Astrocyte (in vitro differentiated cells and primary cell): ENCODE measurements at regions not wholly inside any gene's neighbourhood (a gene's known extent, or its start where the extent isn't known, plus 50 kb on each side); places are given as distances from the start of the nearest gene placed in this dataset.

Source experiments
- DNase-seq: peaks from one replicate; pipeline ENCODE4 v3.0.0-alpha.2; 2010; ENCODE audit warnings: low read depth
- FAIRE-seq: peaks from 2 replicates; lab custom pipeline; 2011; peaks lifted over from hg19 to GRCh38; lab: Jason Lieb, UNC
- H2AFZ ChIP-seq: 2 replicates; pipeline ENCODE4 v1.6.0; 2012; ENCODE audit warnings: low read depth, low read length, inconsistent platforms
- H3K27ac ChIP-seq: 2 replicates; pipeline ENCODE4 v1.5.1; 2011; ENCODE audit warnings: low read depth, low read length, inconsistent platforms
- H3K27me3 ChIP-seq: 2 replicates; pipeline ENCODE4 v1.6.0; 2011; ENCODE audit warnings: low read length, inconsistent platforms; ENCODE audit not compliant: insufficient read depth
- H3K36me3 ChIP-seq: 2 replicates; pipeline ENCODE4 v1.5.1; 2011; ENCODE audit warnings: low read length, inconsistent platforms; ENCODE audit not compliant: insufficient read depth
- H3K4me1 ChIP-seq: 2 replicates; pipeline ENCODE4 v1.5.1; 2011; ENCODE audit warnings: low read length, inconsistent platforms; ENCODE audit not compliant: insufficient read depth
- H3K4me2 ChIP-seq: 2 replicates; pipeline ENCODE4 v1.6.0; 2012; ENCODE audit warnings: low read length, inconsistent platforms
- H3K4me3 ChIP-seq: 2 replicates; pipeline ENCODE4 v1.5.1; 2011; ENCODE audit warnings: low read depth, mild to moderate bottlenecking, low read length, inconsistent platforms; ENCODE audit not compliant: insufficient read depth
- H3K79me2 ChIP-seq: 2 replicates; pipeline ENCODE4 v1.6.0; 2012; ENCODE audit warnings: mild to moderate bottlenecking, low read length, inconsistent platforms; ENCODE audit not compliant: insufficient read depth
- H3K9ac ChIP-seq: 2 replicates; pipeline ENCODE4 v1.6.0; 2012; ENCODE audit warnings: mild to moderate bottlenecking, low read length, inconsistent platforms
- H3K9me3 ChIP-seq: 2 replicates; pipeline ENCODE4 v1.5.1; 2012; ENCODE audit warnings: low read depth, mild to moderate bottlenecking, low read length, inconsistent platforms; ENCODE audit not compliant: insufficient read depth
- H4K20me1 ChIP-seq: 2 replicates; pipeline ENCODE4 v1.6.0; 2012; ENCODE audit warnings: low read length, inconsistent platforms; ENCODE audit not compliant: insufficient read depth
- H3K27ac Mint-ChIP-seq: one replicate; pipeline ENCODE4 v1.8.0; 2021; ENCODE audit warnings: mild to moderate bottlenecking, mixed read lengths; ENCODE audit not compliant: unreplicated experiment
- H3K27me3 Mint-ChIP-seq: one replicate; pipeline ENCODE4 v1.8.0; 2021; ENCODE audit warnings: low read depth, mixed read lengths; ENCODE audit not compliant: unreplicated experiment
- H3K36me3 Mint-ChIP-seq: one replicate; pipeline ENCODE4 v1.8.0; 2021; ENCODE audit warnings: low read depth, mixed read lengths; ENCODE audit not compliant: unreplicated experiment
- H3K4me1 Mint-ChIP-seq: one replicate; pipeline ENCODE4 v1.8.0; 2021; ENCODE audit warnings: low read depth, mixed read lengths; ENCODE audit not compliant: unreplicated experiment
- H3K4me3 Mint-ChIP-seq: one replicate; pipeline ENCODE4 v1.8.0; 2021; ENCODE audit warnings: mild to moderate bottlenecking, moderate library complexity, mixed read lengths; ENCODE audit not compliant: unreplicated experiment
- H3K9me3 Mint-ChIP-seq: one replicate; pipeline ENCODE4 v1.8.0; 2021; ENCODE audit warnings: mild to moderate bottlenecking, mixed read lengths; ENCODE audit not compliant: unreplicated experiment
- EZH2 ChIP-seq: IDR thresholded peaks from 2 replicates; pipeline ENCODE4 v1.6.1; 2012; ENCODE audit warnings: mild to moderate bottlenecking, low read length, inconsistent platforms; ENCODE audit not compliant: insufficient read depth
- TF ChIP-seq, protein P1 (sequence below): IDR thresholded peaks from 2 replicates; pipeline ENCODE4 v1.5.1; 2011; ENCODE audit warnings: low read depth, mild to moderate bottlenecking, inconsistent platforms, low read length, moderate library complexity; ENCODE audit not compliant: insufficient read depth

DNA sequence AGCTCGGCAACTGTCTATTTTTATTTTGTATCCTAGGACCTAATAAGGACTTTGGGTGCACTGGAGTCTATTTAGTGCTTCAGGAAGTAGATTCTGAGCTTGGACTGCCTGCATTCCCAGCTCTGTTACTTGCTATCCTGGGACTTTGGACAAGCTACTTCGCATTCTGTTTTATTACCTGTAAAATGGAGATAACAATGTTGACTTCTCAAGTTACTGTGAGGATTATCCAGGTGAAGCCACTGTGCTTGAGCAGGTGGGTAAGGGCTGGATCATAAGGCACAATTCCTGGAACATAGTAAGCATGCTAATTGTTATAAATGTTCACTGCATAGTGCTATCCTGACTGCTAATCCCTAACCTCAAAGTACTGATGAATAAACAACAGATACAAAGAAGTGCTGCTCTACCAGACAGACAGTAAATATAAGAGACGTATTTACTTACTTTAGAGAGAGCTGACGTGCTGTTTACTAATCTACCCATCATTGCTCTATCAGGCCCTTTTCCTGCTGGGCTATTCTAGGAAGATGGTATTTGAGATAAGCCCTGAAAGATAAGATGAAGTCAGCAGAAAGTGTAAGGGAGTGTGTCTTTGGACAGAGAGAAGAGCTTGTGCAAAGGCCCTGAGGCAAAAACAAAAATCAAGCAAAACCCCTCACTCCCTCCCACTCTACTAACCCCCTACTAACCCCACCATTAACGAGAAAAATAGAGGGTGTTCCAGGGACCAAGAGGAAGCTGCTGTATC lies 50.8 kb upstream of the FLT1 start:
- Histone ChIP-seq H3K36me3 (no peaks in the 10 kb centered on the region), H3K27ac (no peak overlapping the region), H3K4me3 (no peak overlapping the region), H4K20me1 (no peaks in the 10 kb centered on the region), H3K9me3 (peaks cover 7% of the 10 kb centered on the region), H3K4me1 (no peaks in the 10 kb centered on the region), H3K27me3 (no peaks in the 10 kb centered on the region), H3K79me2 (no peaks in the 10 kb centered on the region), H2AFZ (no peak overlapping the region), H3K9ac (no peak overlapping the region), H3K4me2 (no peak overlapping the region)
- no peak for FAIRE-seq
- H3K4me1 Mint-ChIP-seq = no peaks in the 10 kb centered on the region
- no peak for DNase-seq
- H3K9me3 Mint-ChIP-seq = peaks cover 27% of the 10 kb centered on the region
- H3K27me3 Mint-ChIP-seq = peaks cover 9% of the 10 kb centered on the region
- peaks cover 3% of the 10 kb centered on the region for H3K36me3 Mint-ChIP-seq
- TF ChIP-seq, protein P1, sequence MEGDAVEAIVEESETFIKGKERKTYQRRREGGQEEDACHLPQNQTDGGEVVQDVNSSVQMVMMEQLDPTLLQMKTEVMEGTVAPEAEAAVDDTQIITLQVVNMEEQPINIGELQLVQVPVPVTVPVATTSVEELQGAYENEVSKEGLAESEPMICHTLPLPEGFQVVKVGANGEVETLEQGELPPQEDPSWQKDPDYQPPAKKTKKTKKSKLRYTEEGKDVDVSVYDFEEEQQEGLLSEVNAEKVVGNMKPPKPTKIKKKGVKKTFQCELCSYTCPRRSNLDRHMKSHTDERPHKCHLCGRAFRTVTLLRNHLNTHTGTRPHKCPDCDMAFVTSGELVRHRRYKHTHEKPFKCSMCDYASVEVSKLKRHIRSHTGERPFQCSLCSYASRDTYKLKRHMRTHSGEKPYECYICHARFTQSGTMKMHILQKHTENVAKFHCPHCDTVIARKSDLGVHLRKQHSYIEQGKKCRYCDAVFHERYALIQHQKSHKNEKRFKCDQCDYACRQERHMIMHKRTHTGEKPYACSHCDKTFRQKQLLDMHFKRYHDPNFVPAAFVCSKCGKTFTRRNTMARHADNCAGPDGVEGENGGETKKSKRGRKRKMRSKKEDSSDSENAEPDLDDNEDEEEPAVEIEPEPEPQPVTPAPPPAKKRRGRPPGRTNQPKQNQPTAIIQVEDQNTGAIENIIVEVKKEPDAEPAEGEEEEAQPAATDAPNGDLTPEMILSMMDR = no peak
- TF ChIP-seq EZH2 = no peak
- H3K4me3 Mint-ChIP-seq = no peak overlapping the region
- H3K27ac Mint-ChIP-seq = no peak overlapping the region
